Upper lobe of right lung (tissue), 1 donor: ENCODE measurements at regions not wholly inside any gene's neighbourhood (a gene's known extent, or its start where the extent isn't known, plus 50 kb on each side); places are given as distances from the start of the nearest gene placed in this dataset.

Experiments
- ATAC-seq: fragments of 200-7000 bp; cut with Tn5 transposase; one replicate; pipeline ENCODE4 v1.9.1; 2020; ENCODE audit warnings: mild to moderate bottlenecking, moderate library complexity
- DNase-seq: peaks from one replicate; pipeline ENCODE4 v3.0.0-alpha.2; 2020
- H3K27ac ChIP-seq: fragments of 200-600 bp; one replicate; pipeline ENCODE4 v1.8.0; 2022
- H3K27me3 ChIP-seq: fragments of 200-600 bp; one replicate; pipeline ENCODE4 v1.8.0; 2022; ENCODE audit warnings: mild to moderate bottlenecking
- H3K36me3 ChIP-seq: fragments of 200-600 bp; one replicate; pipeline ENCODE4 v1.8.0; 2022
- H3K4me1 ChIP-seq: fragments of 200-600 bp; one replicate; pipeline ENCODE4 v1.8.0; 2022
- H3K4me3 ChIP-seq: fragments of 200-600 bp; one replicate; pipeline ENCODE4 v1.8.0; 2022; ENCODE audit warnings: mild to moderate bottlenecking
- H3K9me3 ChIP-seq: fragments of 200-600 bp; one replicate; pipeline ENCODE4 v1.8.0; 2022
- intact Hi-C: fragments of 100-400 bp; cut with DNase I; formaldehyde crosslinking; loops from one replicate; pipeline ENCODE4 v1.11.0; 2022
- TF ChIP-seq, protein P1 (sequence below): fragments of 200-600 bp; IDR thresholded peaks from one replicate; pipeline ENCODE4 v1.8.0; 2022; ENCODE audit warnings: antibody characterized with exemption
- donor health status: DM: no; HTN: yes; CAD: no; lungs with severe emphysema.

DNA sequence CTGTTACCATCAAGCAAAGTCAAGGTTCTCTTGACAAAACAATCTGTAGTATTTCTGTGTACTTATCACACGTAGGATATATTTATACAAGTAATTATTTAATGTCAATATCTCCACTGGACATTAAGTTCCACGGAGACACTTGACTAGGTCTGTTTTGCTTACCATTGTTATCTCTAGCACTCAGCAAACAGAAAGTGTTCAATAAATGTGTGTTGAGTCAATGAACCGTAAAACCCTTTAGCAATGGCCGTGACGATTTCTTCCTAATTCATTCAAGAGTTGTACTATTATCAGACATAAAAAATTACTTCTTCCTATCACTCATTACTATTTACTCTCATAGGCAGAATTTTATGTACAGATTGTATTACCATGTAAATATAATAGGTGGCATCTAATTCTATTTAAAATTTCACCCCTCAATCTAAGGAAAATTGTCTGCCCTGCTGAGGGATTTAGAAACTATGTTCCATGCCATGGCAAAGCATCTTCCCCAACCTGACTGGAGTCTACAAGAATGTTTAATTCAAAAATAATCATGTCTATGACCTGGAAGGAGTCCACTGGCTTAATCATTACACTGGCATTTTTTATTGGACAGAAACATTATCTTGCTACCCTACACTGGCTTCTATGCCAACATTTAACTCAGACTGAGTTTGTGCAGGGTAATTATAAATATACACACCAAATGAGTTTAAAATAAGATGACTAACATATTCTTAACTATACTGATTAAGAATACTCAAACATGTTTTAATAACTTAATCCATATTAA lies 301.9 kb downstream of the ZEB2 start:
- no peaks in the 10 kb centered on the region for H3K27me3 ChIP-seq
- intact Hi-C loops, result no loop called here
- no peaks in the 10 kb centered on the region for H3K9me3 ChIP-seq
- no peak overlapping the region for H3K4me3 ChIP-seq
- H3K4me1 ChIP-seq, result peaks cover 7% of the 10 kb centered on the region
- no peak for DNase-seq
- TF ChIP-seq, protein P1, sequence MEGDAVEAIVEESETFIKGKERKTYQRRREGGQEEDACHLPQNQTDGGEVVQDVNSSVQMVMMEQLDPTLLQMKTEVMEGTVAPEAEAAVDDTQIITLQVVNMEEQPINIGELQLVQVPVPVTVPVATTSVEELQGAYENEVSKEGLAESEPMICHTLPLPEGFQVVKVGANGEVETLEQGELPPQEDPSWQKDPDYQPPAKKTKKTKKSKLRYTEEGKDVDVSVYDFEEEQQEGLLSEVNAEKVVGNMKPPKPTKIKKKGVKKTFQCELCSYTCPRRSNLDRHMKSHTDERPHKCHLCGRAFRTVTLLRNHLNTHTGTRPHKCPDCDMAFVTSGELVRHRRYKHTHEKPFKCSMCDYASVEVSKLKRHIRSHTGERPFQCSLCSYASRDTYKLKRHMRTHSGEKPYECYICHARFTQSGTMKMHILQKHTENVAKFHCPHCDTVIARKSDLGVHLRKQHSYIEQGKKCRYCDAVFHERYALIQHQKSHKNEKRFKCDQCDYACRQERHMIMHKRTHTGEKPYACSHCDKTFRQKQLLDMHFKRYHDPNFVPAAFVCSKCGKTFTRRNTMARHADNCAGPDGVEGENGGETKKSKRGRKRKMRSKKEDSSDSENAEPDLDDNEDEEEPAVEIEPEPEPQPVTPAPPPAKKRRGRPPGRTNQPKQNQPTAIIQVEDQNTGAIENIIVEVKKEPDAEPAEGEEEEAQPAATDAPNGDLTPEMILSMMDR, result no peak
- no peak overlapping the region for H3K27ac ChIP-seq
- no peak for ATAC-seq
- no peaks in the 10 kb centered on the region for H3K36me3 ChIP-seq

DNA sequence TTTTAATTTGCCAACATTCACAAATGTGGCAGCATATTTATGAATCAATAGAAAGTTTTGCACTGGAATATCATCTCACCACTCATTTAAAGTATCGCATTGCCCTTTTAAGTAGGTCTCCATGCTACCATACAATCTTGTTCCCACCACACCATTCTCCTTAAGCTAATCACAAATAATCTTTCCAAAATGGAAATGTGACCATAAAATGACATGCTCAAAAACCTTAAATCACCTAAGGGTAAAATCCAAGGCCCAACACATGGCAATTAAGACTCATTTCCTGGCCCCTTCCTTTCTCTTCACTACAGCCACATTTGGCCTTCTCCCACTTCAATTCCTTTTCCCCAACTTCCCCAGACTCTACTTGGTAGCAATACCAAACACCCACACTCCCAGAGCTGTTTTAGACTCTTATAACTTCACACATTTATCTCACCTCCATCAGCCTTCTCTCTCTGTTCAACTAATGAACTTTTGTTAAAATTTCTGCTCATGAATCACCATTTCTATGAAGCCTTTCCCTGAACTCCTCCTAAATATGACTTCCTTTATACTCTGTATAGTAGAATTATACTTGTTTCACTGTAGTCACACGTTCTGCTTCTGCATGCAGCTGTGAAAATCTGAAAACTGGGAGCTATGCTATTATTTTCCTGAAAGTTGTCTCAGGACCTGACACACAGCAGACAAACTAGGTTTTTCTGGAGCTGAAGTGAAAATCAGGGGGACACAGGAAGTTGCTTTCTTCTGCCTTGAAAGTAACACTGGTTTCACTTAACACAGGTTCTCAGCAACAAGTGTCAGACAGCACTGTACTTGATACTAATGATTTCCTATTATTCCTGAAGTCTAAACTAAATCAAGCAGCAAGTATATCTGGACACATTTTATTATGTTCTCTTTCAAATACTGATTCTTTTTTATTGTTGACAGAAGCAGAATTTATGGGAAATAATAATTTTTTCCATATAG lies 303.9 kb downstream of the ZEB2 start:
- Histone ChIP-seq H3K9me3 (no peaks in the 10 kb centered on the region), H3K27me3 (no peaks in the 10 kb centered on the region), H3K4me3 (no peak overlapping the region), H3K27ac (no peak overlapping the region), H3K36me3 (no peaks in the 10 kb centered on the region), H3K4me1 (peaks cover 7% of the 10 kb centered on the region)
- intact Hi-C loops, result no loop called here
- ATAC-seq (no peak), DNase-seq (no peak)
- TF ChIP-seq, protein P1, result no peak

DNA sequence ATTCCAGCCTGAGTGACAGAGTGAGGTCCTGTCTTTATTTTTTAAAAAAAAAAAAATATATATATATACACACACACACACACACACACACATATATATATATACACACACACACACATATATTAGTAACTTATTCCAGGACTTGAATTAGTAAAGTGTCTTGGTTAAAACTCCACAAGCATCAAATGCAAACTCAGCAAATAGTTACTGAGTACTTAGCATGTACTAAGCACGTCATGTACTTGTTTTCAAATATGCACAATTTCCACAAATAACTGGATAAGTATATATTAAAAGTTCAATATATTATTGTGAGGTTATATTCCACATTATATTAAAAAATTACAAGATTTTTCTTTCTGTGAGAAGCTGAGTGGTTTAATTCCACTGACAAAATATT lies 304.7 kb downstream of the ZEB2 start:
- TF ChIP-seq, protein P1, result no peak
- Histone ChIP-seq H3K9me3 (no peaks in the 10 kb centered on the region), H3K27ac (no peak overlapping the region), H3K36me3 (no peaks in the 10 kb centered on the region), H3K4me3 (no peak overlapping the region), H3K4me1 (peaks cover 7% of the 10 kb centered on the region), H3K27me3 (no peaks in the 10 kb centered on the region)
- ATAC-seq (no peak), DNase-seq (no peak)
- intact Hi-C loops, result no loop called here

DNA sequence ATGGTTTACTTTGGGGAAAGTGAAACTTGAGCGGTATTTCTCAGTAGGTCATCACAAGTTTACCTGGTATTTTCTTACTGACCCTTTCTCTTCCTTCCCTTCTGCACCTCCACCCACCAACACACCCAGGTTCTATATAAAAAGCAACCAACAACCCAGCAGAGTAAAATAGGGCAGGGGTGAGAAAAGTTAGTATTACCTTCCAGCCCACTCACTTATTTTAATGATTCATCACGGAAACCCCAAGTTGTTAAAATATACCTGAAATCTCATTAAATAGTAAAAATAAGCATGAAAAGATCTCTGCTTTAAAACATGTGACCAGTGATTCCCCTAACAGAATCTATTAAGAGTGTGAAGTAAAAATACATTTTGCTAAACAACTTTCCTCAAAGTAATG lies 306.1 kb downstream of the ZEB2 start:
- Histone ChIP-seq H3K4me3 (no peak overlapping the region), H3K36me3 (no peaks in the 10 kb centered on the region), H3K27ac (no peak overlapping the region), H3K9me3 (no peaks in the 10 kb centered on the region), H3K4me1 (peaks cover 7% of the 10 kb centered on the region), H3K27me3 (no peaks in the 10 kb centered on the region)
- DNase-seq, result no peak
- TF ChIP-seq, protein P1, result no peak
- intact Hi-C loops, result no loop called here
- no peak for ATAC-seq

DNA sequence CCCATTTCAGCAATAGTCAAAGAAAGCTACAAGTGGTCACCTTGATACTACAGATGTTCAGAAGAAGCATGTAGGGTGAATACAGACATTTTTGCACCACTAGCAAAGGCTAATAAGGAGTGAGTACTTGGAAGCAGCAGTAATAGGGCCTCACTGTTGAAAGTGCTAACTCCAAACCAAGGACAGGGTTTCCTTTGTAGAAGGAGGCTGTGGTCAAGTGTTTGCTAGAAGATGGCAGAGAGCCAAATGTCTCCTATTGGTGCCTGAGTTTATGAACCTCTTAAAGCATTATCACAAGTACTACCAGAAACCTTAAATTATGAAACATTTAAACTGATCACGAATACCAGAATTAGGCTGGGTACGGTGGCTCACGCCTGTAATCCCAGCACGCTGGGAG lies 308.1 kb downstream of the ZEB2 start:
- Histone ChIP-seq H3K27me3 (no peaks in the 10 kb centered on the region), H3K4me3 (no peak overlapping the region), H3K9me3 (no peaks in the 10 kb centered on the region), H3K4me1 (peaks cover 7% of the 10 kb centered on the region), H3K36me3 (no peaks in the 10 kb centered on the region), H3K27ac (no peak overlapping the region)
- no peak for DNase-seq
- TF ChIP-seq, protein P1, result no peak
- intact Hi-C loops, result no loop called here
- no peak for ATAC-seq
